SK-N-SH (cell line): ENCODE measurements at regions not wholly inside any gene's neighbourhood (a gene's known extent, or its start where the extent isn't known, plus 50 kb on each side); places are given as distances from the start of the nearest gene placed in this dataset.

Experiments
- CTCF ChIP-seq: fragments of 200-600 bp; sonication (generic); IDR thresholded peaks from 2 replicates; pipeline ENCODE4 v1.6.1; 2017; ENCODE audit warnings: antibody characterized with exemption, mild to moderate bottlenecking, moderate library complexity
- GABPA ChIP-seq: IDR thresholded peaks from 2 replicates; pipeline ENCODE4 v1.4.0; 2012; ENCODE audit warnings: low read depth, mild to moderate bottlenecking
- MAX ChIP-seq: IDR thresholded peaks from 2 replicates; pipeline ENCODE4 v1.4.0; 2012; ENCODE audit warnings: low read depth
- MXI1 ChIP-seq: IDR thresholded peaks from 2 replicates; pipeline ENCODE4 v1.6.1; 2012; ENCODE audit warnings: mild to moderate bottlenecking, low read depth, low read length, improper control_type of control experiment
- POLR2AphosphoS5 ChIP-seq: IDR thresholded peaks from 2 replicates; pipeline ENCODE4 v1.6.1; 2012; ENCODE audit warnings: low read depth, low read length
- RAD21 ChIP-seq: IDR thresholded peaks from 2 replicates; pipeline ENCODE4 v1.6.1; 2012; ENCODE audit warnings: mild to moderate bottlenecking, low read length
- RFX5 ChIP-seq: IDR thresholded peaks from 2 replicates; pipeline ENCODE4 v1.6.1; 2012; ENCODE audit warnings: mild to moderate bottlenecking, improper control_type of control experiment, low read length
- SIN3A ChIP-seq: IDR thresholded peaks from 2 replicates; pipeline ENCODE4 v1.6.1; 2012; ENCODE audit warnings: low read depth, mild to moderate bottlenecking, low read length, moderate library complexity, borderline replicate concordance
- SMC3 ChIP-seq: IDR thresholded peaks from 2 replicates; pipeline ENCODE4 v1.6.1; 2012; ENCODE audit warnings: low read depth, low read length, improper control_type of control experiment
- TAF1 ChIP-seq: IDR thresholded peaks from 2 replicates; pipeline ENCODE4 v1.6.1; 2012; ENCODE audit warnings: low read depth, mild to moderate bottlenecking, low read length, moderate library complexity, borderline replicate concordance

- TF ChIP-seq TAF1 (no peak), CTCF (no peak), SIN3A (no peak), MAX (no peak), SMC3 (no peak), RAD21 (no peak), POLR2AphosphoS5 (no peak), MXI1 (no peak), RFX5 (no peak), GABPA (no peak)
Observed at GRCh38 chr4:89489338-89489771, 181.8 kb upstream of the GPRIN3 start.
